ENCODE measurements at regions not wholly inside any gene's neighbourhood (a gene's known extent, or its start where the extent isn't known, plus 50 kb on each side); places are given as distances from the start of the nearest gene placed in this dataset.

DNA sequence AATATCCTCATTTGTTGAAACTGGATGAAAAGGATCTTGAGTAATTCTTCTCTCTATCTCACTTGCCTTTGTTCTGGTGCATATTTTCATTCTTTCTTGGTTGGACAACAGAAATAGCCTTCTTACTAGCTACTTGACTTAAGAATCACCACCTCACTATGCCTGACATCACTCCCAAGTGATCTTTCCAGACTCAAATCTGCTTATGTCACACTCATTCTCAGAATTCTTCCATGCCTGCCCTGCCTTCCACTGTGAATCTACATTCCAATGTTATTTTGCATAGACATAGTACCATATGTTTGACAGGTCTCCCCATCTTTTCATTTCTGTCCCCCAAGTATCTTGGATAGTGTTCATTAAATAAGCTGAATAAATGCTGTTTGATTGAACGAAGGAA is 78.5 kb upstream of the DPYD start (continued):
- TF ChIP-seq, protein P1, sequence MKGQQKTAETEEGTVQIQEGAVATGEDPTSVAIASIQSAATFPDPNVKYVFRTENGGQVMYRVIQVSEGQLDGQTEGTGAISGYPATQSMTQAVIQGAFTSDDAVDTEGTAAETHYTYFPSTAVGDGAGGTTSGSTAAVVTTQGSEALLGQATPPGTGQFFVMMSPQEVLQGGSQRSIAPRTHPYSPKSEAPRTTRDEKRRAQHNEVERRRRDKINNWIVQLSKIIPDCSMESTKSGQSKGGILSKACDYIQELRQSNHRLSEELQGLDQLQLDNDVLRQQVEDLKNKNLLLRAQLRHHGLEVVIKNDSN (IDR thresholded peaks at IDR 0.05; ENCODE audit: borderline replicate concordance, low read depth), result no peak
- TF ChIP-seq NFIC (IDR thresholded peaks at IDR 0.05; ENCODE audit: borderline replicate concordance) (no peak; the same call in 1 of the 2 replicates), RFX5 (IDR thresholded peaks at IDR 0.05; ENCODE audit: low read length) (no peak), RXRA (IDR thresholded peaks at IDR 0.05; ENCODE audit: borderline replicate concordance, low read depth) (no peak), POLR2AphosphoS5 (IDR thresholded peaks at IDR 0.05; ENCODE audit: low read depth, low read length) (no peak)

GRCh38 chr1:97996880-97997279 is 76.0 kb upstream of the DPYD start:
- H3K4me1 ChIP-seq (ENCODE audit: control insufficient read depth in 1 of 2, insufficient read depth in 2 of 2, low read depth in 1 of 2, low read length in 1 of 2), result peaks cover 0 to 23% of the 10 kb centered on the region in 2 experiments; a peak in 3 of 4 replicates
- CTCF ChIA-PET, result interaction anchor here (1.3 kb wide), 1 partner anchor 12 kb away, joined by 4 read pairs; no protein-coding TSS in a partner anchor
- DNase-seq, result no peak
- H3K4me3 ChIP-seq (ENCODE audit: low read depth in 2 of 2, low read length in 1 of 2), result no peak overlapping the region
- POLR2A ChIA-PET, result no interaction called here
- no peak overlapping the region for H3K4me2 ChIP-seq
- H2AFZ ChIP-seq (ENCODE audit: low read depth), result no peak overlapping the region
- H3K9me2 ChIP-seq, result no peaks in the 10 kb centered on the region
- no peaks in the 10 kb centered on the region for H3K27me3 ChIP-seq (ENCODE audit: insufficient read depth)
- TF ChIP-seq CHD2 (IDR thresholded peaks at IDR 0.05; ENCODE audit: low read length, partially characterized antibody) (no peak), TEAD4 (IDR thresholded peaks at IDR 0.05; ENCODE audit: borderline replicate concordance, insufficient read depth) (no peak), NRF1 (IDR thresholded peaks at IDR 0.05; ENCODE audit: low read depth, low read length) (no peak), REST (IDR thresholded peaks at IDR 0.05; ENCODE audit: low read depth, low read length) (no peak), EZH2phosphoT487 (IDR thresholded peaks at IDR 0.05; ENCODE audit: borderline replicate concordance, low read depth) (no peak), GABPA (IDR thresholded peaks at IDR 0.05; ENCODE audit: low read depth) (no peak), EP300 (IDR thresholded peaks at IDR 0.05; ENCODE audit: borderline replicate concordance in 1 of 2, low read depth in 1 of 2, low read length in 1 of 2) (no peak), RAD21 (IDR thresholded peaks at IDR 0.05; ENCODE audit: low read length) (no peak), GATA2 (CRISPR knock-in tag; IDR thresholded peaks at IDR 0.05) (no peak), ELF1 (IDR thresholded peaks at IDR 0.05) (no peak), POLR2AphosphoS5 (IDR thresholded peaks at IDR 0.05; ENCODE audit: low read depth, low read length) (no peak)
- TF ChIP-seq, protein P2, sequence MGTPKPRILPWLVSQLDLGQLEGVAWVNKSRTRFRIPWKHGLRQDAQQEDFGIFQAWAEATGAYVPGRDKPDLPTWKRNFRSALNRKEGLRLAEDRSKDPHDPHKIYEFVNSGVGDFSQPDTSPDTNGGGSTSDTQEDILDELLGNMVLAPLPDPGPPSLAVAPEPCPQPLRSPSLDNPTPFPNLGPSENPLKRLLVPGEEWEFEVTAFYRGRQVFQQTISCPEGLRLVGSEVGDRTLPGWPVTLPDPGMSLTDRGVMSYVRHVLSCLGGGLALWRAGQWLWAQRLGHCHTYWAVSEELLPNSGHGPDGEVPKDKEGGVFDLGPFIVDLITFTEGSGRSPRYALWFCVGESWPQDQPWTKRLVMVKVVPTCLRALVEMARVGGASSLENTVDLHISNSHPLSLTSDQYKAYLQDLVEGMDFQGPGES (IDR thresholded peaks at IDR 0.05; ENCODE audit: low read depth, low read length), result no peak
- H3F3A ChIP-seq (replicated peaks; ENCODE audit: insufficient read depth), result peaks cover 28% of the 10 kb centered on the region
- no peaks in the 10 kb centered on the region for H3K36me3 ChIP-seq (replicated peaks in 1 of 2; ENCODE audit: control insufficient read depth in 1 of 2, insufficient read depth in 2 of 2, low read length in 1 of 2)
- no peaks in the 10 kb centered on the region for H3K9me3 ChIP-seq
- H4K20me1 ChIP-seq (ENCODE audit: insufficient read depth), result no peaks in the 10 kb centered on the region
- H3K27ac ChIP-seq (ENCODE audit: low read depth in 2 of 2, low read length in 1 of 2), result no peak overlapping the region
- peaks cover 61% of the 10 kb centered on the region for H3K79me2 ChIP-seq (ENCODE audit: insufficient read depth)
- no peak overlapping the region for H3K9ac ChIP-seq
